HG03442 (cell line): ENCODE measurements at regions not wholly inside any gene's neighbourhood (a gene's known extent, or its start where the extent isn't known, plus 50 kb on each side); places are given as distances from the start of the nearest gene placed in this dataset.

ENCODE experiments used
- ATAC-seq: cut with Tn5 transposase; IDR thresholded peaks from one replicate; pipeline ENCODE4 v1.9.1; 2021; ENCODE audit warnings: mild to moderate bottlenecking, moderate library complexity; ENCODE audit not compliant: unreplicated experiment

DNA sequence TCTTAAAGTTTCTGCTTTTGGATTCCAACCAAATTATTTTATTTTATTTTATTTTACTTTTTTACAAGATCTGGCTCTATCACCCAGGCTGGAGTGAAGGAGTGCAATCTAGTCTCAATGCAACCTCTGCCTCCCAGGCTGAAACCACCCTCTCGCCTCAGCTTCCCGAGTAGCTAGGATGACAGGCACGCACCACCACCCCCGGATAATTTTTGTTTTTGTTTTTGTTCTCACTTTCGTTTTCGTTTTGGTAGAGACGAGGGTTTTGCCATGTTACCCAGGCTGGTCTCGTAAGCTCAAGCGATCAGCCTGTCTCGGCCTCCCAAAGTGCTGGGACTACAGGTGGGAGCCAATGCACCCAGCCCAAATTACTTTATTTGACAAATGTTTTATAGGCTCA, 219.8 kb downstream of the ETS1 start:
- ATAC-seq, result peak; percentile 57

GRCh38 chr11:128365044-128365443, 222.3 kb downstream of the ETS1 start:
- no peak for ATAC-seq

- no peak for ATAC-seq
These were observed 225.8 kb downstream of the ETS1 start for GRCh38 chr11:128361451-128362020.

DNA sequence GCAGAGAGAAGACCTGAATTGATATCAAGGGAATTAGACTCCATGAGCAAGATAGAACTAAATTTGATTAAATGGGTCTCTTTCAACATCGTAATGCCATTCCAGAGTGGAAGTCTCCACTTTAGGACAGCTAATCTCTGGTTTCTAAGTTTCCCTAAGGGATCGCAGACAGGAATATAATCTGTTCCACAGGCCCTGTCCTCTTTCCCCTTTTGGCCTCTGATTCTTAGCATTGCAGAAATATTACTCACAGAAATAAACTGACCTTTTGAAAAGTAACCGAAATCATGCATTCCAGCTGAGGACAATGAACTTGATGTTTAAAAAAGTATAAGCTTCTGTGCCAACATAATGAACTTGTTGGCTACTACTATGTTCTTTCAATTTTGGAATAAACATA, 227.8 kb downstream of the ETS1 start:
- no peak for ATAC-seq

DNA sequence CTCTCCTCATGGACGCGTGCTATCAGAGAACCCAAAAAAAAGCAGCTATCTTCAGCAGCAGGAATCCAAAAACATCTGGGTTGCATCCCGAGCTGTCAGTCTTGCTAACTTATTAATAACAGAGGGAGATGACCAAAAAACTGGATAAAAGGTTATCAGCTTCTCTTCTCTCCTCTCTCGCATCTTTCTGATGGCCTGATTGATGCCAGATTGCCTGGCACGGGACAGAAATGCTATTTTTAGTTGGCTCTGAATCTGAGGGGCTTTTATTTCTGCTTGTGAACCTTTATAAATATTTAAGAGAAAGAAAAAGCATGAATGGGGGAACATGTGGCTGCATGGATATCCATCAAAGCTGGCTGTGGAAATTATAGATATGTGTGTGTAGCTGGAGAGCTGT, 230.3 kb downstream of the ETS1 start:
- ATAC-seq, result no peak

DNA sequence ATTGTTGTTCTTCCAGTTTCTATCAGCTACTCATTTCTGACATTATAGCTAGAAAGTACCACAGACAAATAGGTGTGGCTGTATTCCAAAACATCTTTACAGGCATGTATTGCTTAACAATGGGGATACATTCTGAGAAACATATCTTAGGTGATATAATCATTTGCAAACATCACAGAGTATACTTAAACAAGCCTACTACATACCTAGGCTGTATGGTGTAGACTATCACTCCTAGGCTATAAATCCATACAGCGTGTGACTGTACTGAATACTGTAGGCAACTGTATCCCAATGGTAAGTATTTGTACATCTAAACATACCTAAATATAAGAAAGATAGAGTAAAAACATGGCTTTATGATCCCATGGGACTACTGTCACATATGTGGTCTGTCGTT, 231.8 kb downstream of the ETS1 start:
- no peak for ATAC-seq

GRCh38 chr11:128354476-128354875, 232.9 kb downstream of the ETS1 start:
- ATAC-seq, result no peak

- ATAC-seq, result no peak
These were observed 236.2 kb downstream of the ETS1 start for GRCh38 chr11:128351168-128351567.

DNA sequence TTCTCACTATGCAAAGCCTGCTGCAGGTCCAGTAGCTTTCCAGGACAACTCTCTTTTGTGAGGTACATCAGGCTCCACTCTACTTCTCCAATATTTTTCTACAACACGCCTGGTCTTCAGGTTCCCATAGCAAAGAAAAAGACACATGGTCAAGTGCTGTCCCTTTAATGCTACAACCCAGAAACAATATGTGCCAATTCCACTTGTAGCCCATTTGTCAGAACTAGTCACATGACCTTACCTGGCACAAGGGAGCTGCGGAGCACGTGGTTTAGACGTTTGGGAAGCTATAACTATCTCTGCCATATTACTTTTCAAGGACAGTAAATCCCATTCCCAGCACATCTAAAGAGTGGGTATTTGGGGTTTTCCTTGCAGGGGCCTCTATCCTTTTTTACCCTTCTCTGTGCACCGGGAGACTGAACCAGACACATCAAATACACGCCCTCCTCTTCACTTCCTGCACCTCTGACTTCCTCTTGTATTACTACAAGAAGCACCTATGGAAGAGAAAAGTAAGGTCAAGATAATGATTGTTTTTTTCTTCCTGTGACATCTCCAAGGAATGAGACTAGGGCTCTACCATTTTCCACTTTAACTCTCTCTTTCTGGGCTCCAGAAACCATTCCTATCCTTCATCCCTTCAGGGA, 237.6 kb downstream of the ETS1 start:
- ATAC-seq, result no peak

- no peak for ATAC-seq
These were observed 240.6 kb downstream of the ETS1 start for GRCh38 chr11:128346804-128347203.

GRCh38 chr11:128345316-128345715, 242.0 kb downstream of the ETS1 start:
- ATAC-seq, result no peak

GRCh38 chr11:128343870-128344269, 243.5 kb downstream of the ETS1 start:
- ATAC-seq, result no peak

DNA sequence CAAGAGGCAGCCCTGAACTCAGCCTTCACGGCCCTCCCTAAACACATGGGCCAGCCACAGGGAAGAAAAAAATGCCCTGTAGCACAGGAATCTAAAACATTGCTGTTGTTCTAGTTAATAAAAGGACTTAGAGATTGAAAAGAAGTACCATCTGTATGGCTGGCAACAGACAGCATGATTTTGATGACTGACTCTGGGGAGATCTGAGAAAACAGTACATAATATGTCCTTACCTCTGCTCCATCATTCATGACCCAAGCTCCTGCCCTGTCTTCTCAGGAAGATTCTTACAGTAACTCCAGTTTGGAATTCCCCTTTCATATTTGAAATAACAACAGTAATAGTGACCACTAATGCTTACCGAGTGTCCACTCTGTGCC, 244.2 kb downstream of the ETS1 start:
- ATAC-seq, result peak; percentile 19

- peak; percentile 85 for ATAC-seq
These were observed 244.7 kb downstream of the ETS1 start for GRCh38 chr11:128342511-128343134.

GRCh38 chr11:128341280-128342248, 245.8 kb downstream of the ETS1 start:
- no peak for ATAC-seq

GRCh38 chr11:128339792-128340191, 247.6 kb downstream of the ETS1 start:
- ATAC-seq, result no peak

- ATAC-seq, result no peak
These were observed 248.5 kb downstream of the ETS1 start for GRCh38 chr11:128338811-128339210.

DNA sequence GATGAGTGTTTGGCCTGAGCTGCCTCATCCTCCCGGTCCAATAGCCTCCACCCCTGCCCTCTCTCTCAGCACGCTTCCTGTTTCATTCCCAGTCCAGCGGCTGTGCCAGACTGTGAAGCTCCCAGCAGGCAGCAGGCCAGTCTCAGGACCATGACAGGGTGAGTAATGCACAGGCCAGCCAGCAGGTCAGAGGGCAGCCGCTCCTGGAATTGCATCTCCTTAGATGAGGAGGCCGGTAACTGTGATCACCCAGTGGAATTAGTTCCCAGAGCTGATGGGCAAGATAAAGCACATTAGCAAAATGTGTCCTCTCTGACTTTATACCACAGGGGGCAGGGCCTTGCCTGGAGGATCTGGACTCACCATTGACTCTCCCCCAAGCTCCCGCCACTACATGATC, 251.2 kb downstream of the ETS1 start:
- ATAC-seq, result no peak

DNA sequence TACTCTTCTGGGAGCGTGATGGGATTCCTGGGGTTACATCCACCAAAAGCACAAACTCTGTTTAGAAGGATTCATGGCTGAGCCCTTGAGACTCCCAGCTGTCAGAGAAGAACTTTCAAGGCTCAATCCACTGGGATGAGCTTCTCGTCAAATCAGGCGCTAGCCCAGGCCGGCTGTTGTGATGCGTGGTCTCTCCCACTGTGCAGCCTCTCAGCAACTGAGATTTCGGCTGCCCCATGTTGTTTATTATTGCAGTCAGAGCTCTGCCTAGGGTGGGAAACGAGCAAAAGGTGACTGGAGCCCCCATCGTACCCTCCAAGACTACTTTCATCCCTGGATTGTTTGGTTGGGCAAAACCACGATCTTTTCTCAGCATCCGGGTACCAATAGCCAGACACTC, 251.6 kb downstream of the ETS1 start:
- ATAC-seq, result no peak

DNA sequence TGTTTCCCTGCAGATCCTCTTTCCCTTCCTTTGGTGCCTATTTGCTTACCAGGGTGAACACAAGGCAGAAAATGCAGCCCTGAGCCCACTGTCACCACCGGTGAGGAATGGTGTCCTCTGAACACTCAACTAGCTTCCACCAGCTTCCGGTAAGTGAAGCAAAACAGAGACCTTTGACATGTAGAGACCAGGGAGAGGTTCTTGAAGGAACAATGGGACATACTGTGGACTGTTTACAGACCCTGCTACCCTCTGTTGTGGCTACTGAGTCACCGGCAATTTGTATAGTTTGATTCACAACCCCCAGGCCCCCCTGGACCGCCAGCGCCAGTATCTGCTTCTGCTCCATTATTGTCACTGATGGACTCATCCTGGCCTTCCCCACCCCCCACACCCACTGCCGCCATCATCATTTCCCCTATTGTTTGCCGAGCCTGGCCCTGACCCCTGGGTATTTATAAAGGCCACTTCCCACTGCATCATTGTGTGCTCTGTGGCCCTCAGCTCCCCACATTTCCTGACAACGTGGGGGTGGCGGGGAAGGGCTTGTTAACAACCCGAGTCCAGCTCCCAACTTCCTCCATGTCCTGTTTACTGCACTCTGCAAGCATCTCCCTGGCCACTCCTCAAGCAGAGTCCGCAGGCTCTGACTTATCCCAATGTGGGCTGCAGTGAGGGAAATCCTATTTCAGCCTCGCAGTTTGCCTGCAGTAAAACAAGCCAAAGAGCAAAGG, 252.9 kb downstream of the ETS1 start:
- no peak for ATAC-seq

DNA sequence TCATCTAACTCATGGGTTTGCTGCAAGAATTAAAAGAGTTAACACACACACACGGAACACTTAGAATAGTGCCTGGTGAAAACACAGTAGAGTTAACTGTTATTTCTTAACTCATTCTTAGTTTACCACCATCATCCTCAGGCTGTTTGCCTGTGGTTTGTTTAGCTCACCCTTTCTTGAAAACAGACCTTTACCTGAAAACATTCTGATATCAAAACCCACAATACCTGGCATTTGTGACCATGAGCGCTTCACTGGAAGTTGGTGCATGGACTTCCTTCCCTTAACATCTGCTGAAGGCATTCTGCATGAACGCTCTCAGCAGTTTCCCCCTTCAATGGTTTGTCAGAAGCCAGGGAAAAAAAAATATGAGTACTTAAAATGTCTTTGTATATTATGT, 256.0 kb downstream of the ETS1 start:
- no peak for ATAC-seq
